Vagina (tissue), 2 donors: ENCODE measurements at regions not wholly inside any gene's neighbourhood (a gene's known extent, or its start where the extent isn't known, plus 50 kb on each side); places are given as distances from the start of the nearest gene placed in this dataset.

ENCODE experiments used
- POLR2AphosphoS5 ChIP-seq, 2 donors: sonication (generic); formaldehyde crosslinking; IDR thresholded peaks; one replicate each; pipeline ENCODE4 v1.9.0; 2017; ENCODE audit warnings: antibody characterized with exemption in 2 of 2, mild to moderate bottlenecking in 2 of 2, low read depth in 1 of 2; ENCODE audit not compliant: insufficient read depth in 1 of 2
- TF ChIP-seq, protein P1 (sequence below), 3 experiments: fragments of 450-650 bp in 2 of 3; fragments of 200-600 bp in 1 of 3; sonication (generic) in 1 of 3; IDR thresholded peaks; one replicate each; pipeline ENCODE4 v1.5.1; 2017 to 2019; ENCODE audit warnings: antibody characterized with exemption in 3 of 3, mild to moderate bottlenecking in 2 of 3, moderate library complexity in 2 of 3

GRCh38 chr10:108620821-108621534 lies 1302.3 kb downstream of the XPNPEP1 start:
- TF ChIP-seq, protein P1, sequence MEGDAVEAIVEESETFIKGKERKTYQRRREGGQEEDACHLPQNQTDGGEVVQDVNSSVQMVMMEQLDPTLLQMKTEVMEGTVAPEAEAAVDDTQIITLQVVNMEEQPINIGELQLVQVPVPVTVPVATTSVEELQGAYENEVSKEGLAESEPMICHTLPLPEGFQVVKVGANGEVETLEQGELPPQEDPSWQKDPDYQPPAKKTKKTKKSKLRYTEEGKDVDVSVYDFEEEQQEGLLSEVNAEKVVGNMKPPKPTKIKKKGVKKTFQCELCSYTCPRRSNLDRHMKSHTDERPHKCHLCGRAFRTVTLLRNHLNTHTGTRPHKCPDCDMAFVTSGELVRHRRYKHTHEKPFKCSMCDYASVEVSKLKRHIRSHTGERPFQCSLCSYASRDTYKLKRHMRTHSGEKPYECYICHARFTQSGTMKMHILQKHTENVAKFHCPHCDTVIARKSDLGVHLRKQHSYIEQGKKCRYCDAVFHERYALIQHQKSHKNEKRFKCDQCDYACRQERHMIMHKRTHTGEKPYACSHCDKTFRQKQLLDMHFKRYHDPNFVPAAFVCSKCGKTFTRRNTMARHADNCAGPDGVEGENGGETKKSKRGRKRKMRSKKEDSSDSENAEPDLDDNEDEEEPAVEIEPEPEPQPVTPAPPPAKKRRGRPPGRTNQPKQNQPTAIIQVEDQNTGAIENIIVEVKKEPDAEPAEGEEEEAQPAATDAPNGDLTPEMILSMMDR (IDR thresholded peaks at IDR 0.05), result no peak
- TF ChIP-seq POLR2AphosphoS5 (IDR thresholded peaks at IDR 0.05; ENCODE audit: insufficient read depth in 1 of 2, low read depth in 1 of 2), result no peak
